NT2/D1 (cell line): ENCODE measurements at regions not wholly inside any gene's neighbourhood (a gene's known extent, or its start where the extent isn't known, plus 50 kb on each side); places are given as distances from the start of the nearest gene placed in this dataset.

Experiments used
- SUZ12 ChIP-seq: IDR thresholded peaks from 2 replicates; pipeline ENCODE4 v1.6.1; 2011; ENCODE audit not compliant: insufficient read length, insufficient read depth; ENCODE audit errors: extremely low read depth
- YY1 ChIP-seq: IDR thresholded peaks from 2 replicates; pipeline ENCODE4 v1.6.1; 2011; ENCODE audit not compliant: insufficient read length, insufficient read depth
- ZNF274 ChIP-seq: IDR thresholded peaks from 2 replicates; pipeline ENCODE4 v1.6.1; 2011; ENCODE audit warnings: mild to moderate bottlenecking, low read depth, low read length

GRCh38 chr4:189506080-189506479 is 434.6 kb upstream of the FRG1 start:
- no peak for TF ChIP-seq ZNF274
- TF ChIP-seq YY1: no peak
- TF ChIP-seq SUZ12: no peak
